ENCODE measurements at regions not wholly inside any gene's neighbourhood (a gene's known extent, or its start where the extent isn't known, plus 50 kb on each side); places are given as distances from the start of the nearest gene placed in this dataset.
"Not testable (repeated sequence)": the region's sequence is repeated elsewhere in the genome, so short reads cannot be mapped to it uniquely, and the experiment has no call there.

DNA sequence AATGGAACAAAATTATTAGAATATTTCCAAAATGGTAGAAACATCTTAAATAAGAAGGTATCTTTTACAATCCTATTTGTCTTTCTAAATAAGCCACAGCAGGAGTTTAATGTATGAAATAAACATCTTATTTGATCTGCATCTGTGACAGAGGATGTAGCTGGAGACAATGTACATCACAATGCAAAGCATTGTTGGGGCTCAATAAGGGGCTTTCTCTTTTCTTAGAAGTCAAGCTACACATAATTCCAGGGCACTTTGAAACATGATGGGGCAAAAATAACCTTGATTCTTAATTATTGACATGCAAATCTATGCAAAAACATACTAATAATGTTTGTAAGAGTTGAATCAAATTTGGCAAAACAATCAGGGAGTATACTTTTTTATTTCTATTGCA lies 255.1 kb downstream of the DSC3 start:
- Histone ChIP-seq H3K4me3 (no peak overlapping the region), H3K4me2 (no peak overlapping the region), H3K27ac (no peak overlapping the region), H3K9ac (no peak overlapping the region), H3K9me3 (peaks cover 3% of the 10 kb centered on the region; the same call in 1 of the 2 replicates), H3K36me3 (no peaks in the 10 kb centered on the region), H3K4me1 (no peaks in the 10 kb centered on the region), H3K27me3 (no peaks in the 10 kb centered on the region), H4K20me1 (no peaks in the 10 kb centered on the region)
- TF ChIP-seq Cebpa-rat (IDR thresholded peaks at IDR 0.05), result no peak

DNA sequence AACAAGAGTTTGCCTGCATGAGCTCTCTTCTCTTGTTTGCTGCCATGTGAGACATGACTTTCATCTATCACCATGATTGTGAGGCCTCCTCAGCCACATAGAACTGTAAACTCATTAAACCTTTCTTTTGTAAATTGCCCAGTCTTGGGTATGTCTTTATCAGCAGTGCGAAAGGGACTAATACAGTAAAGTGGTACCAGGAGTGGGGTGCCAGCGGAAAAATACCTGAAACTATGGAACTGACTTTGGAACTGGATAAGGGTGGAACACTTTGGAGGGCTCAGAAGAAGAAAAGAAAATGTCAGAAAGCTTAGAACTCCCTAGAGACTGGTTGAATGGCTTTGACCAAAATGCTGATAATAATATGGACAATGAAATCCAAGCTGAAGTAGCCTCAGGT lies 260.9 kb downstream of the DSC3 start:
- peaks cover 9% of the 10 kb centered on the region; the same call in 1 of the 2 replicates for H3K9me3 ChIP-seq
- no peak overlapping the region for H3K4me3 ChIP-seq
- no peak for TF ChIP-seq Cebpa-rat (IDR thresholded peaks at IDR 0.05)
- H3K27ac ChIP-seq, result no peak overlapping the region
- H3K27me3 ChIP-seq, result no peaks in the 10 kb centered on the region
- H4K20me1 ChIP-seq, result no peaks in the 10 kb centered on the region
- no peaks in the 10 kb centered on the region for H3K36me3 ChIP-seq
- H3K4me1 ChIP-seq, result no peaks in the 10 kb centered on the region
- no peak overlapping the region for H3K9ac ChIP-seq
- no peak overlapping the region for H3K4me2 ChIP-seq

DNA sequence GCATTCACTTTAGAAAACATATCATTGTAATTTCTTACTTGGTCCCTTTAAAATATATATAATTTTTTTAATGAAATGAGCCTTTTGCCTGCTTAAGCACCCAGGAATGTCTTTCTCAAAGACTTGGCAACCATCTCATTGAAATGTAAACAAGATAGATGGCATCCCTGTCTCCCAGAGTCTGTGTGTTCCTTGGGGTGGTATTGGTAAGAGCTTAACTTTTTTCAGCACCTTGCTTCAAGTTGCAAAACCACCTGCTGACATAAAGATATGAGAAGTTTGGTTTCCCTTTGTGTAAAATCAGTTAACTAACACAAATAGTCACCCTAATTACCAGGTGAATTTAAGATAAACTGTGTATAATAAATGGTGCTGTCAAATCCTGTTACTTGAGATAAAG lies 266.9 kb downstream of the DSC3 start:
- Histone ChIP-seq H3K4me3 (no peak overlapping the region), H3K27ac (no peak overlapping the region), H3K9me3 (peaks cover 9% of the 10 kb centered on the region), H3K36me3 (no peaks in the 10 kb centered on the region), H3K27me3 (no peaks in the 10 kb centered on the region), H3K4me1 (no peaks in the 10 kb centered on the region), H4K20me1 (no peaks in the 10 kb centered on the region), H3K9ac (no peak overlapping the region), H3K4me2 (no peak overlapping the region)
- TF ChIP-seq Cebpa-rat (IDR thresholded peaks at IDR 0.05), result no peak

DNA sequence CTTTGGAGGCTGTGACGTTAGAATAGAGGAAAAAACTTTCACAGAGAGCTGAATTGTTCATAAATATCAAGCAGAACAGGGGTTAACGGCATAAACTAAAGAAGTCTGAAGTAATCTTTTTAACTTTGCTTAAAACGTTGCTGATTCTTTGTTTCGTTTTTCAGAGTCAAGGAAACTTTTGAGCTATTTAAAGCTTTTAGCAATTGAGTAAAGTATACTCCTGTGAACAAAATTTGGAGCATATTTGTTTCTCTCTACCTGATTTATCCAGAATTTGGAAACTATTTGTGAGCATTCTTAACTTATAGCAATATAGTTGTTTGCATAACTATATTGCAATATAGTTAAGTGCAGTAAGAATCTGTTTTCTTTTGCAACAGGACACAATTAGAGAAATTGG lies 270.4 kb downstream of the DSC3 start:
- not testable (repeated sequence) for H3K36me3 ChIP-seq, H3K4me2 ChIP-seq, H3K27ac ChIP-seq, H3K4me1 ChIP-seq, H3K9me3 ChIP-seq, H3K27me3 ChIP-seq, H3K9ac ChIP-seq, H3K4me3 ChIP-seq, H4K20me1 ChIP-seq

DNA sequence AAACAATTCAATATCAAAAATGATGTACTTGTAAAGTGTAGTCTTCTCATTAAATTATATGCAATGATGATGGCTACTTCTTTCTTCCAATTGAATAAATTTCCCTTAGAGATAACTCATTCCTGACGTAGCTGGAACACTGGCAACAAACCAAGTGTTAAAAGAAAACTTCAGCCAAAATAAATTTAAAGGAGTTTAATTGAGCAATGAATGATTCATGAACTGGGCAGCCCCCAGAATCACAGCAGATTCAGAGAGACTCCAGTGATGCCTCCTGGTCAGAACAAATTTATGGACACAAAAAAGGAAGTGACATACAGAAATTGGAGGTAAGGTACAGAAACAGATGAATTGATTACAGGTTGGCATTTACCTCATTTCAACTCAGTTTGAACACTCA lies 276.5 kb downstream of the DSC3 start:
- no peak overlapping the region for H3K27ac ChIP-seq
- no peak for TF ChIP-seq Cebpa-rat (IDR thresholded peaks at IDR 0.05)
- H3K36me3 ChIP-seq, result no peaks in the 10 kb centered on the region
- no peak overlapping the region for H3K9ac ChIP-seq
- H3K27me3 ChIP-seq, result no peaks in the 10 kb centered on the region
- no peaks in the 10 kb centered on the region for H4K20me1 ChIP-seq
- no peak overlapping the region for H3K4me3 ChIP-seq
- H3K9me3 ChIP-seq, result no peaks in the 10 kb centered on the region
- no peak overlapping the region for H3K4me2 ChIP-seq
- H3K4me1 ChIP-seq, result no peaks in the 10 kb centered on the region

DNA sequence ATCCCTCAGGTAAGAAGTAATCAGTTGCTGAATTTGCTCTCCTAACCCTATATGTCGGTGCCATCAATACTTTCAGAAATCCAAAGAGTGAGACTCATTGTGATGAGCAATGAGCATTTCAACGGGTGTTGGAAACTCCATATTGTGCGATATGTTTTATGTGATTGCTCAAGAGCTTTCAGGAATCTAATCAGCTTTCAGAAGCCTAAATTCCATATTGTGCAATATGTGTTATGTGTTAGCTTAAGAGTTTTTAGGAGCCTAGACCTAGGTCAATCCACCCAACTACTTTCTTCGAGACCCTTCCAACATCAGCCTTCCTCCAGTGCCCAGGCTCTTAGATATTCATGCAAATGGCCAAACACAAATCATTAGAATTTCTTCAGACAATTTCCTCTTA lies 277.3 kb downstream of the DSC3 start:
- H3K9me3 ChIP-seq, result no peaks in the 10 kb centered on the region
- no peak overlapping the region for H3K27ac ChIP-seq
- H3K9ac ChIP-seq, result no peak overlapping the region
- no peak for TF ChIP-seq Cebpa-rat (IDR thresholded peaks at IDR 0.05)
- no peaks in the 10 kb centered on the region for H3K27me3 ChIP-seq
- H3K4me1 ChIP-seq, result no peaks in the 10 kb centered on the region
- H3K4me3 ChIP-seq, result no peak overlapping the region
- no peaks in the 10 kb centered on the region for H4K20me1 ChIP-seq
- no peak overlapping the region for H3K4me2 ChIP-seq
- no peaks in the 10 kb centered on the region for H3K36me3 ChIP-seq

DNA sequence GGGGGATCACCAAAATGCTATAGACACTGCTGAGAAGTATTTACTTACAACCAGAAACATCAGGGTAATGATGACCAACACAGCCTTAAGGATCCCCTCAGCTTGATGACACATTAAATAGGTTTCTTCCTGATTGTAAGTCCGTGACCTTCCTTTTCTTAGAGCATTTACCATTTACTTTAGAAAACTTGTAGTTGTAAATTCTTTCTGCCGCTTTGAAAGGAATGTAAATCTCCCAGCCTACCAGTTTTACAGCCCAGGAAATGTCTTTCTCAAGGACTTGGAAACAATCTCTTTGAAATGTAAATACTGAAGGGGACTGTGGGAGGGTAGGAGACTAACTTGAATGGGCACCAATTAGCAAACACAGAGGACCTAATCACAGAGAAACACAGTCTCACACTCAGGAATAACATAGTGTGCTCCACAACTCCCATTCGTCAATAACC lies 278.6 kb downstream of the DSC3 start:
- no peak overlapping the region for H3K4me3 ChIP-seq

DNA sequence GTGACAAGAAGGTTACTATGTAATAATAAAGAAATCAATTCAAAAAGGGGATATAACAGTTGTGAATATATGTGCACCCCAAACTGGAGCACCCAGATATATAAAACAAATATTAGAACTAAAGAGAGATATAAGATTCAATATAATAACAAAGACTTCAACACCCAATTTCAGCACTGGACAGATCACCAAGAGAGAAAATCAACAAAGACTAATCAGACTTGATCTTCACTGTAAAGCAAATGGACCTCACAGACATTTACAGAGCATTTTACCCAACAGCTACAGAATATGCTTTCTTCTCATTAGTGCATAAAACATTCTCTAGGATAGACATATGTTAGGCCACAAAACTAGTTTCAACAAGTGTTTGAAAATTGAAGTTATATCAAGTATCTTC lies 287.7 kb downstream of the DSC3 start:
- Histone ChIP-seq H4K20me1 (no peaks in the 10 kb centered on the region), H3K27ac (no peak overlapping the region), H3K4me2 (no peak overlapping the region), H3K36me3 (no peaks in the 10 kb centered on the region), H3K4me3 (no peak overlapping the region), H3K9ac (no peak overlapping the region), H3K9me3 (no peaks in the 10 kb centered on the region), H3K27me3 (no peaks in the 10 kb centered on the region), H3K4me1 (no peaks in the 10 kb centered on the region)
- TF ChIP-seq Cebpa-rat (IDR thresholded peaks at IDR 0.05), result no peak

More for the DNA sequence above, 278.6 kb downstream of the DSC3 start:
- H3K4me2 ChIP-seq, result no peak overlapping the region
- no peak overlapping the region for H3K27ac ChIP-seq
- H3K36me3 ChIP-seq, result no peaks in the 10 kb centered on the region
- H3K9ac ChIP-seq, result no peak overlapping the region
- H3K9me3 ChIP-seq, result no peaks in the 10 kb centered on the region
- no peak for TF ChIP-seq Cebpa-rat (IDR thresholded peaks at IDR 0.05)
- no peaks in the 10 kb centered on the region for H4K20me1 ChIP-seq
- no peaks in the 10 kb centered on the region for H3K4me1 ChIP-seq
- no peaks in the 10 kb centered on the region for H3K27me3 ChIP-seq

DNA sequence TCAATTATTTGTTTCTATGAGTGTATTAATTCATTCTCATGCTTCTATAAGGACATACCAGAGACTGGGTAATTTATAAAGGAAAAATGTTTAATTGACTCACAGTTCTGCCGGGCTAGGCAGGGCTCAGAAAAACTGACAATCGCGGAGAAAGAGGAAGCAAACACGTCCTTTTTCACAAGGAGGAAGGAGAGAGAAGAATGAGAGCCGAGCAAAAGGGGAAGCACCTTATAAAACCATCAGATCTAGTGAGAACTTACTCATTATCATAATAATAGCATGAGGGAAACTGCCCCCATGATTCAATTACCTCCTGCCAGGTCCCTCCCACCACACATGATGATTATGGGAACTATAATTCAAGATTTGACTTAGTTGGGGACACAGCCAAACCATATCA lies 294.0 kb downstream of the DSC3 start:
- Histone ChIP-seq H3K9ac (no peak overlapping the region), H3K27me3 (no peaks in the 10 kb centered on the region), H3K4me2 (no peak overlapping the region), H3K9me3 (no peaks in the 10 kb centered on the region), H4K20me1 (no peaks in the 10 kb centered on the region), H3K36me3 (no peaks in the 10 kb centered on the region), H3K27ac (no peak overlapping the region), H3K4me1 (no peaks in the 10 kb centered on the region), H3K4me3 (no peak overlapping the region)
- TF ChIP-seq Cebpa-rat (IDR thresholded peaks at IDR 0.05), result no peak

DNA sequence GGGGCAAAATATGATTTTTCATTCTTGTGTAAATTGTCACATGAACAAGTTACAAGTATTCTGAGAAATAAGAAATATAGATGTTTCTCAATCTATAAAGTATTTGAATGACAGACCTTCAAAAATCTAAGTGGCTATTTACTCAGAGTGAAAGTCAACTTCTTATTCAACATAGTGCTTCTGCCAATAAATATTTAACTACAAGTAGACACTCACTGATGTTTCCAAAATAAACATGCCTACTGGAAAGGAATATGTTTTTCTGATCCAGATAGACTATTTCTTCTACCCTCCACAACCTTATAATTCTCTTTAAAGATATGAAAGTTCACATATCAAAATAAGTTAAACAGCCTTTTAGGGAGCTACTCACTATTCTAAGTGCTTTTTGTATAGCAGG lies 296.3 kb downstream of the DSC3 start:
- Histone ChIP-seq H3K9ac (no peak overlapping the region), H3K27me3 (no peaks in the 10 kb centered on the region), H3K27ac (no peak overlapping the region), H3K9me3 (no peaks in the 10 kb centered on the region), H3K4me2 (no peak overlapping the region), H3K4me1 (no peaks in the 10 kb centered on the region; the same call in 1 of the 2 replicates), H4K20me1 (no peaks in the 10 kb centered on the region), H3K36me3 (no peaks in the 10 kb centered on the region), H3K4me3 (no peak overlapping the region)
- no peak for TF ChIP-seq Cebpa-rat (IDR thresholded peaks at IDR 0.05)

DNA sequence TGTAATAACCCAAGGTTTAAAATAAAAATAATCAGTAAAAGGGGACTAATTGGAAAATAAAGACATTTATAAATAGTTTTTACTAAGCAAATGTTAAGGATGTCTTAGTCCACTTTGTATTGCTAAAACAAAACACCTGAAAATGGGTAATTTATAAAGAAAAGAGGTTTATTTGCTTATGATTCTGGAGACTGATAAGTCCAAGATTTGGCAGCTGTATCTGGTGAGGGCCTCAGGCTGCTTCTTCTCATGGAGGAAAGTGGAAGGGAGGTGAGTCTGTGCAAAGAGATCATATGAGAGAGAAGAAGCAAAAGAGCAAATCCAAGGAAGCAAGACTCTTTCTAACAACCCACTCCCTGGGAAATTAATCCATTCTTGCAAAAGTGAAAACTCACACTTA lies 299.5 kb downstream of the DSC3 start:
- Histone ChIP-seq H3K4me3 (no peak overlapping the region), H3K4me2 (no peak overlapping the region), H4K20me1 (no peaks in the 10 kb centered on the region), H3K4me1 (no peaks in the 10 kb centered on the region; the same call in 1 of the 2 replicates), H3K9me3 (no peaks in the 10 kb centered on the region), H3K27me3 (no peaks in the 10 kb centered on the region), H3K27ac (no peak overlapping the region), H3K9ac (no peak overlapping the region), H3K36me3 (no peaks in the 10 kb centered on the region)
- TF ChIP-seq Cebpa-rat (IDR thresholded peaks at IDR 0.05), result no peak
